Neural cell (in vitro differentiated cells): ENCODE measurements at regions not wholly inside any gene's neighbourhood (a gene's known extent, or its start where the extent isn't known, plus 50 kb on each side); places are given as distances from the start of the nearest gene placed in this dataset.
A peak's percentile ranks its signal among the peaks of the same experiment; 100 is the strongest.

ENCODE experiments used
- H2AFZ ChIP-seq: fragments of 200-600, 300-800 bp; sonication (generic), shearing (Covaris generic); 2 replicates; pipeline ENCODE4 v1.6.0; 2014; ENCODE audit warnings: low read depth, mild to moderate bottlenecking, antibody characterized with exemption, low read length, moderate library complexity
- H3F3A ChIP-seq: fragments of 200-600 bp; shearing (Covaris generic); 2 replicates; pipeline ENCODE4 v1.6.1; 2016; ENCODE audit warnings: mild to moderate bottlenecking, moderate library complexity, mixed read lengths, antibody characterized with exemption, low read length; ENCODE audit not compliant: insufficient read depth, poor library complexity, severe bottlenecking
- H3K27ac ChIP-seq: fragments of 200-600, 300-800 bp; sonication (generic), shearing (Covaris generic); 2 replicates; pipeline ENCODE4 v1.5.1; 2014; ENCODE audit warnings: mild to moderate bottlenecking, low read length, moderate library complexity
- H3K27me3 ChIP-seq: fragments of 300-800, 200-600 bp; sonication (generic), shearing (Covaris generic); 2 replicates; pipeline ENCODE4 v1.6.0; 2014; ENCODE audit warnings: mild to moderate bottlenecking, low read depth, low read length, moderate library complexity; ENCODE audit not compliant: insufficient read depth
- H3K36me3 ChIP-seq: fragments of 300-800, 200-600 bp; sonication (generic), shearing (Covaris generic); 2 replicates; pipeline ENCODE4 v1.5.1; 2014; ENCODE audit warnings: mild to moderate bottlenecking, antibody characterized with exemption, low read length, moderate library complexity; ENCODE audit not compliant: insufficient read depth
- H3K4me2 ChIP-seq: fragments of 300-800, 200-600 bp; sonication (generic), shearing (Covaris generic); 2 replicates; pipeline ENCODE4 v1.6.0; 2014; ENCODE audit warnings: mild to moderate bottlenecking, low read length
- H3K4me3 ChIP-seq: fragments of 300-800, 200-600 bp; sonication (generic), shearing (Covaris generic); 2 replicates; pipeline ENCODE4 v1.5.1; 2014; ENCODE audit warnings: mild to moderate bottlenecking, low read length, moderate library complexity
- H3K79me2 ChIP-seq: fragments of 200-600 bp; shearing (Covaris generic); replicated peaks from 2 replicates; pipeline ENCODE4 v1.6.0; 2014; ENCODE audit warnings: mild to moderate bottlenecking, low read length, moderate library complexity; ENCODE audit not compliant: insufficient read depth
- H3K9ac ChIP-seq: fragments of 300-800, 200-600 bp; sonication (generic), shearing (Covaris generic); 2 replicates; pipeline ENCODE4 v1.6.1; 2016; ENCODE audit warnings: mild to moderate bottlenecking, low read length, mixed read lengths
- H3K9me2 ChIP-seq: fragments of 200-600 bp; shearing (Covaris generic); 2 replicates; pipeline ENCODE4 v1.6.1; 2016; ENCODE audit warnings: mild to moderate bottlenecking, low read length, mixed read lengths; ENCODE audit not compliant: insufficient read depth
- H3K9me3 ChIP-seq: fragments of 200-600, 300-800 bp; sonication (generic), shearing (Covaris generic); 2 replicates; pipeline ENCODE4 v1.6.1; 2016; ENCODE audit warnings: mild to moderate bottlenecking, mixed run types, low read length, moderate library complexity, mixed read lengths
- H4K20me1 ChIP-seq: fragments of 200-600 bp; shearing (Covaris generic); 2 replicates; pipeline ENCODE4 v1.6.1; 2016; ENCODE audit warnings: mild to moderate bottlenecking, mixed run types; ENCODE audit not compliant: insufficient read depth
- EP300 ChIP-seq: fragments of 450-650 bp; conservative IDR thresholded peaks from 2 replicates; pipeline ENCODE4 v1.6.1; 2014; ENCODE audit warnings: antibody characterized with exemption, mild to moderate bottlenecking, moderate library complexity; ENCODE audit not compliant: poor library complexity, severe bottlenecking
- EZH2 ChIP-seq: fragments of 200-600, 300-800 bp; shearing (Covaris generic), sonication (generic); IDR thresholded peaks from 2 replicates; pipeline ENCODE4 v1.6.1; 2014; ENCODE audit warnings: antibody characterized with exemption, low read length, borderline replicate concordance, mild to moderate bottlenecking; ENCODE audit not compliant: insufficient read depth, poor library complexity, severe bottlenecking
- MXI1 ChIP-seq: fragments of 450-650 bp; conservative IDR thresholded peaks from 2 replicates; pipeline ENCODE4 v1.6.1; 2014; ENCODE audit warnings: antibody characterized with exemption, mild to moderate bottlenecking; ENCODE audit not compliant: poor library complexity, severe bottlenecking
- POLR2AphosphoS5 ChIP-seq: IDR thresholded peaks from 2 replicates; pipeline ENCODE4 v1.6.1; 2012
- RAD21 ChIP-seq: fragments of 450-650 bp; conservative IDR thresholded peaks from 2 replicates; pipeline ENCODE4 v1.6.1; 2014; ENCODE audit warnings: antibody characterized with exemption, mild to moderate bottlenecking, moderate library complexity
- SMC3 ChIP-seq: fragments of 450-650 bp; conservative IDR thresholded peaks from 2 replicates; pipeline ENCODE4 v1.6.1; 2014; ENCODE audit warnings: antibody characterized with exemption, mild to moderate bottlenecking, moderate library complexity; ENCODE audit not compliant: poor library complexity
- TAF1 ChIP-seq: IDR thresholded peaks from 2 replicates; pipeline ENCODE4 v1.6.1; 2012; ENCODE audit warnings: low read depth
- TF ChIP-seq, protein P1 (sequence below): fragments of 450-650 bp; IDR thresholded peaks from 2 replicates; pipeline ENCODE4 v1.5.1; 2014; ENCODE audit warnings: antibody characterized with exemption, mild to moderate bottlenecking, moderate library complexity; ENCODE audit not compliant: poor library complexity, severe bottlenecking
- TF ChIP-seq, protein P2 (sequence below): IDR thresholded peaks from 2 replicates; pipeline ENCODE4 v1.6.1; 2012; ENCODE audit warnings: borderline replicate concordance

DNA sequence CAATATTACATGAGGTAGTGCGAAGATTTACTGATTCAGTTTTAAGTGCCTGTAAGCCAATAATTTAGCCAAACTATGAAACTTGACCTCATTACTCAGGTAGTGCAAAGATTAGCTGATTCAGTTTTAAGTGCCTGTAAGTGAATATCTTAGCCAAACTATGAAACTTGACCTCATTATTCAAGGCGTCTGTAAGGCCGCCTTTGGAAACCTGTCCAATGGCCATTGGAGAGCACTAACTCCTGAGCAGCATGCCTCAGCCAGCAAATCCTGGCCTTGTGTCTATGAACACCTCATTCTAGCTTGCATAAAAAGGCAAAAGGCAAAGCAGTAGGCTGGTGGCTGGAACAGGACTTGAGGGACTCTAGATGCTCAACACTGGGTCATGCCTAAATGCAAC lies 127.0 kb upstream of the GPR12 start:
- Histone ChIP-seq H3K4me3 (no peak overlapping the region), H3K9me3 (no peaks in the 10 kb centered on the region), H3K79me2 (no peaks in the 10 kb centered on the region), H3F3A (no peaks in the 10 kb centered on the region), H3K27ac (no peak overlapping the region), H3K4me2 (no peak overlapping the region), H2AFZ (no peak overlapping the region), H3K36me3 (no peaks in the 10 kb centered on the region), H3K27me3 (no peaks in the 10 kb centered on the region), H3K9me2 (no peaks in the 10 kb centered on the region), H3K9ac (no peak overlapping the region), H4K20me1 (no peaks in the 10 kb centered on the region)
- TF ChIP-seq EZH2 (no peak), POLR2AphosphoS5 (no peak), MXI1 (no peak), RAD21 (no peak)

DNA sequence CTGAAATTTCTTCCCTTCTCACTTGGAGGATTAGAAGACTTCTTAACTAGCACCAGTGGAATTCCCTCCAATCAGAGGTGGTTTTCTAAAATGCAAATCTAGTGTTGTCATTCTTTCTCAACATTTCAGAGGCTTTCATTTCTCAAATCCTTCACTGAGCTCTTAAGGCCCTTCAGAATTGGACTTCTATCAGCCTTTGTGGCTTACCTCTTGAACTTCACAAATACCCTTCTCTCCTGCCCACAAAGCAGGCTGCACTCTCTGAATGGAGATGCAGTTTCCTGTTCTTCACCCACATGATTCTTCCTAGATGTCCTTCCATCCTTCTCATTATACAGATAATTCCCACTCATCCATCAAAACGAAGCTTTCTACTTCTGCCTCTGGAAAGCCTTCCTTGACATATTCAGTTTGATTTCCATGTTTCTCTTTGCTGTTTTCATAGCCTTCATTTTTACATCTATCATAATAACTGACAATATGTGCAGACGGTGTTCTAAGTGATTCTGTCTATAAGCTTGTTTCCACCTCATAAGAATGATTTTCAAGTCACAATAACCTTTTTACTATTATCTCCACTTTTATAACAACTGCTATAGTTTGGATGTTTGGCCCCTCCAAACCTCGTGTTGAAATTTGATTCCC lies 123.1 kb upstream of the GPR12 start:
- no peak overlapping the region for H3K4me3 ChIP-seq
- H3K9ac ChIP-seq = no peak overlapping the region
- H3K79me2 ChIP-seq = no peaks in the 10 kb centered on the region
- no peaks in the 10 kb centered on the region for H3K9me2 ChIP-seq
- no peaks in the 10 kb centered on the region for H4K20me1 ChIP-seq
- no peak overlapping the region for H3K27ac ChIP-seq
- H3K4me2 ChIP-seq = no peak overlapping the region
- no peaks in the 10 kb centered on the region for H3K36me3 ChIP-seq
- no peaks in the 10 kb centered on the region for H3F3A ChIP-seq
- no peak overlapping the region for H2AFZ ChIP-seq
- H3K9me3 ChIP-seq = no peaks in the 10 kb centered on the region
- H3K27me3 ChIP-seq = no peaks in the 10 kb centered on the region
- TF ChIP-seq EZH2 (no peak), EP300 (peak; percentile 69), POLR2AphosphoS5 (peak; percentile 72)
- TF ChIP-seq, protein P1, sequence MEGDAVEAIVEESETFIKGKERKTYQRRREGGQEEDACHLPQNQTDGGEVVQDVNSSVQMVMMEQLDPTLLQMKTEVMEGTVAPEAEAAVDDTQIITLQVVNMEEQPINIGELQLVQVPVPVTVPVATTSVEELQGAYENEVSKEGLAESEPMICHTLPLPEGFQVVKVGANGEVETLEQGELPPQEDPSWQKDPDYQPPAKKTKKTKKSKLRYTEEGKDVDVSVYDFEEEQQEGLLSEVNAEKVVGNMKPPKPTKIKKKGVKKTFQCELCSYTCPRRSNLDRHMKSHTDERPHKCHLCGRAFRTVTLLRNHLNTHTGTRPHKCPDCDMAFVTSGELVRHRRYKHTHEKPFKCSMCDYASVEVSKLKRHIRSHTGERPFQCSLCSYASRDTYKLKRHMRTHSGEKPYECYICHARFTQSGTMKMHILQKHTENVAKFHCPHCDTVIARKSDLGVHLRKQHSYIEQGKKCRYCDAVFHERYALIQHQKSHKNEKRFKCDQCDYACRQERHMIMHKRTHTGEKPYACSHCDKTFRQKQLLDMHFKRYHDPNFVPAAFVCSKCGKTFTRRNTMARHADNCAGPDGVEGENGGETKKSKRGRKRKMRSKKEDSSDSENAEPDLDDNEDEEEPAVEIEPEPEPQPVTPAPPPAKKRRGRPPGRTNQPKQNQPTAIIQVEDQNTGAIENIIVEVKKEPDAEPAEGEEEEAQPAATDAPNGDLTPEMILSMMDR = no peak

DNA sequence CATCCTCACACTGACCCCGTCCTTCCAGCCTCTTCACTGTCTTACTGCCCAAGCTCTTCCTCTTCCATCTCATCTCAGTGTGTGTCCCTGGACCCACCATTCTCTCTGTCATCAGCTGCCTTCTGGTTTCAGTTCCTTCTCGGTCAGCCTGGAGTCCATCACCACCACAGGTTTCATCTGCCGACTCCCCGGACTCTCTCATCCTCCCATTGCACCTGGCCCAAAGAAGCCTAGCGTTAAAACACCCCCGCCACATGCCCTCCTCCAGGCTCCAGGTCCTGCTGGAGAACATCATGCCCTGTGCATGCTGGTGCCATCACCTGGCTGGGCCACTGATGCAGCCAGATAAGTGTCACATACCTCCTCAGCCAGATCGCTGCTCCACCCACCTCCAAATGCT lies 122.1 kb upstream of the GPR12 start:
- no peaks in the 10 kb centered on the region for H3K9me2 ChIP-seq
- no peak overlapping the region for H3K4me3 ChIP-seq
- H3K9me3 ChIP-seq = no peaks in the 10 kb centered on the region
- H3K36me3 ChIP-seq = no peaks in the 10 kb centered on the region
- no peak overlapping the region for H3K27ac ChIP-seq
- H3K4me2 ChIP-seq = no peak overlapping the region
- no peak overlapping the region for H3K9ac ChIP-seq
- no peaks in the 10 kb centered on the region for H3F3A ChIP-seq
- H3K27me3 ChIP-seq = no peaks in the 10 kb centered on the region
- no peak for TF ChIP-seq RAD21
- H4K20me1 ChIP-seq = no peaks in the 10 kb centered on the region
- H2AFZ ChIP-seq = no peak overlapping the region
- H3K79me2 ChIP-seq = no peaks in the 10 kb centered on the region

DNA sequence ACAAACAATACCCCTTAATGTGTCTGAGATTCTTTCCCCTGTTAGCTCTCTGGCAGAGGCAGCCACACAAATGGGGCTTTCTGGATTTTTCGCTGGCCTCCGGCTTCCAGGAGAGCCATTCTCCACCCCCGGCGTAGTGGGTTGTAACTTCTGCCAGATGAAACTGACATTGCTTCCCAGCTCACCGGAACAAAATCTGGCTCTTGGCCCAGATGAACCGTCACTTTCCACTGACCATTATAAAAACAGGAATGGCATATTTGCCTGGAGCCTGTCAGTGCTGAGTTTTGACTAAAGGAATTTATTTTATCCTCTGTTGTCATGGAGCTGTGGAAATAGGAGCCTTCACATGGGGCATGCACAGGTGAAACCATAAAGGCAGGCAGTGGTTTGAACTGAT lies 120.6 kb upstream of the GPR12 start:
- no peak overlapping the region for H3K9ac ChIP-seq
- no peak for TF ChIP-seq RAD21
- TF ChIP-seq, protein P2, sequence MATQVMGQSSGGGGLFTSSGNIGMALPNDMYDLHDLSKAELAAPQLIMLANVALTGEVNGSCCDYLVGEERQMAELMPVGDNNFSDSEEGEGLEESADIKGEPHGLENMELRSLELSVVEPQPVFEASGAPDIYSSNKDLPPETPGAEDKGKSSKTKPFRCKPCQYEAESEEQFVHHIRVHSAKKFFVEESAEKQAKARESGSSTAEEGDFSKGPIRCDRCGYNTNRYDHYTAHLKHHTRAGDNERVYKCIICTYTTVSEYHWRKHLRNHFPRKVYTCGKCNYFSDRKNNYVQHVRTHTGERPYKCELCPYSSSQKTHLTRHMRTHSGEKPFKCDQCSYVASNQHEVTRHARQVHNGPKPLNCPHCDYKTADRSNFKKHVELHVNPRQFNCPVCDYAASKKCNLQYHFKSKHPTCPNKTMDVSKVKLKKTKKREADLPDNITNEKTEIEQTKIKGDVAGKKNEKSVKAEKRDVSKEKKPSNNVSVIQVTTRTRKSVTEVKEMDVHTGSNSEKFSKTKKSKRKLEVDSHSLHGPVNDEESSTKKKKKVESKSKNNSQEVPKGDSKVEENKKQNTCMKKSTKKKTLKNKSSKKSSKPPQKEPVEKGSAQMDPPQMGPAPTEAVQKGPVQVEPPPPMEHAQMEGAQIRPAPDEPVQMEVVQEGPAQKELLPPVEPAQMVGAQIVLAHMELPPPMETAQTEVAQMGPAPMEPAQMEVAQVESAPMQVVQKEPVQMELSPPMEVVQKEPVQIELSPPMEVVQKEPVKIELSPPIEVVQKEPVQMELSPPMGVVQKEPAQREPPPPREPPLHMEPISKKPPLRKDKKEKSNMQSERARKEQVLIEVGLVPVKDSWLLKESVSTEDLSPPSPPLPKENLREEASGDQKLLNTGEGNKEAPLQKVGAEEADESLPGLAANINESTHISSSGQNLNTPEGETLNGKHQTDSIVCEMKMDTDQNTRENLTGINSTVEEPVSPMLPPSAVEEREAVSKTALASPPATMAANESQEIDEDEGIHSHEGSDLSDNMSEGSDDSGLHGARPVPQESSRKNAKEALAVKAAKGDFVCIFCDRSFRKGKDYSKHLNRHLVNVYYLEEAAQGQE = no peak
- TF ChIP-seq TAF1 = no peak
- TF ChIP-seq EZH2 = no peak
- no peak for TF ChIP-seq MXI1
- TF ChIP-seq, protein P1 = no peak
- TF ChIP-seq POLR2AphosphoS5 = no peak
- TF ChIP-seq SMC3 = no peak
- TF ChIP-seq EP300 = no peak
- H3K9me3 ChIP-seq = no peaks in the 10 kb centered on the region
- no peak overlapping the region for H3K27ac ChIP-seq
- no peak overlapping the region for H2AFZ ChIP-seq
- H3F3A ChIP-seq = no peaks in the 10 kb centered on the region
- H3K36me3 ChIP-seq = no peaks in the 10 kb centered on the region
- H3K79me2 ChIP-seq = no peaks in the 10 kb centered on the region
- H3K4me2 ChIP-seq = no peak overlapping the region
- H4K20me1 ChIP-seq = no peaks in the 10 kb centered on the region
- no peaks in the 10 kb centered on the region for H3K27me3 ChIP-seq
- no peak overlapping the region for H3K4me3 ChIP-seq
- H3K9me2 ChIP-seq = no peaks in the 10 kb centered on the region
